Activated effector memory CD4-positive, alpha-beta T cell treated with anti-CD3 and anti-CD28 coated beads, Interleukin-2, amount 50 U/mL, for 16 hours (primary cell): ENCODE measurements at regions not wholly inside any gene's neighbourhood (a gene's known extent, or its start where the extent isn't known, plus 50 kb on each side); places are given as distances from the start of the nearest gene placed in this dataset.

Experiments
- DNase-seq: peaks from one replicate; pipeline ENCODE4 v3.0.0-alpha.2; 2020

- DNase-seq: no peak
Observed at GRCh38 chr15:62824111-62825015, 218.2 kb upstream of the TPM1 start.

- no peak for DNase-seq
Observed at GRCh38 chr15:62825191-62825590, 217.4 kb upstream of the TPM1 start.

- DNase-seq: no peak
Observed at GRCh38 chr15:62826561-62826960, 216.0 kb upstream of the TPM1 start.

DNA sequence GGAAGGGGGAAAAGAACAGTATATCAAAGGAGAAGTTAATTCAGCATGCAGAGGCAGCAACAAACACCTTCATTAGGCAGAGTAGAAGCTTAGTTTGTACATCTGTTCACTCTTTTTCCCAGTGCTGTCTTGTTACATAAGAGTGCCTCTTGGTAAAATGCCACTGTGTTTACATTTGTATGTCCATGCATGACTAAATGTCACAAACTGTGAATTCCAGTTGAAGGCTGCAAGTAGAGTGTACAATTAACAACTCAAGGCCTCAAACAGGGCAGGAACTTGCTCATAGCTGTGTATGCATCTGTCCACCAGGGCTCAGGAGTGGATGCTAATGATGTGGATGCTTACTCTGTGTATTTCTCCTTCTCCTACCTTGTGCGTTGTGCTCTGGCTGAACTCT lies 214.2 kb upstream of the TPM1 start:
- DNase-seq: no peak

DNA sequence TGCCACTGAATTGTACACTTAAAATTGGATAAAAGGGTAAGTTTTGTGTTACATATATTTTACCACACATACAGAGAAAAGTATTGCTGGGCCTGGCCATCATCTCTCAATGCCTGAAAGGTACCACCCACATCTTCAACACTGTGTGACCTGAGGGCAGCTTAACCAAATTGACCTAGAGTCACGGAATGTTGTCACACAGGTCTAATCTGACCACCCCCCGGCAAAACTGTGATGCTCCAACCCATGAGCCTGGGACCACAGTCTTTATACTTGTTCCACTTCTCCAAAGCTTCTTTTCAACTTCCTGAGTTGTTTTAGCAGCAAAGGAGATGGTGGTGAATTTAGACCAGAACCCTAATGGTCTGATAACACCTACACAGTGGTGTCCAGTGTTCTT lies 210.3 kb upstream of the TPM1 start:
- no peak for DNase-seq

DNA sequence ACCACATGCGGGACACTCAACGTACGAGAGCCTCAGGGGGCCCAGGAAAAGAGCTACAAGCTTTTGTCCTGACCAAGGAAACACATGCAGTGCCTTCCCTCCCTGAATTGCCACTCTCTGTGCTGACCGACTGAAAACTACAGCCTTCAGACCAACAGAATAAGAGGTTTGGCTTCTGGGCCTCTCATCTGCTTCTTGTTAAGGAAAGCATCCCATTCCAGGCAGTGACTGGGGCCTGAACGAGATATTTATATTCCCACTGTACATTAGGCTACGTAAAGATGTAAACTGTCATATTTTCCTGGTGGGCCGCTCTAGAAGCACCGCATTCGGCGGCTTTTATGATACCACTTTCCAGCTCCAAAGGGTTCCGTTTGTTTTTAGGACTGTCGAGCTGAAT lies 208.9 kb upstream of the TPM1 start:
- DNase-seq: no peak

GRCh38 chr15:62834686-62835329 lies 207.7 kb upstream of the TPM1 start:
- DNase-seq: no peak

DNA sequence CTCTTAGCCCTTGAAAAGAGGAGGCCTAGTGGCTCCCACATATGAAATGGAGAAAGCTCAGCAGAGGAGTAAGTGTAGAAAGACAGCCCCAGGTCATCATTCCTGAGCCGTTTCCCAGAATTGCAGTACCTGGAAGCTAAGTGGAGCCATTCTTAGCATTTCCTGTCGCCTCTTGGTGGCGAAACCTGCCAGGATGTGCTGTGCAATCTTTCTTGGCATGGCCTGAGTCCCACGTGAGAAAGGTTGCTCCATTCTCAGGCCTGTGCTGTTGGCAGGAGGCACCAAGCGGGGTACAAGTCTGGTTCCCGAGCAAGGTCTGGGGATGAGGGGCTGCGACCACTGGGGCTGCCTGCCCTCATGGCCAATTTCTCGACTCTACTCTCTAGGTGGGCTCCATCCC lies 207.2 kb upstream of the TPM1 start:
- DNase-seq: no peak

DNA sequence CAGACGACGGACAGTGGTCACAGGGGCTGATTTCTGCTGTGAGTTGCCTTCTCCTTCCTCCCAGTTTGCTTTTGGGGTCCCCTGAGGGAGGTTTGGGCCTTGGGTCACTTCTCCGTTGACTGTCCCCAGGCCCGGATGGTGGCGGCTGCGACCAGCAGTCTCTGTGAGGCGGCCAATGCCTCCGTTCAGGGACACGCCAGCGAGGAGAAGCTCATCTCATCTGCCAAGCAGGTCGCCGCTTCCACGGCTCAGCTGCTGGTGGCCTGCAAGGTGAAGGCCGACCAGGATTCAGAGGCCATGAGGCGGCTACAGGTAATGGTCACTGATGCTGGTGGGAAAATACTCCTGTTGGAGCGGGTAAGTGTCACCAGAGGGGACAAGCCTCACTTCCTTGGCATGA lies 206.8 kb upstream of the TPM1 start:
- DNase-seq: no peak

- no peak for DNase-seq
Observed at GRCh38 chr15:62840526-62841268, 201.8 kb upstream of the TPM1 start.

- no peak for DNase-seq
Observed at GRCh38 chr15:62841269-62841628, 201.3 kb upstream of the TPM1 start.

DNA sequence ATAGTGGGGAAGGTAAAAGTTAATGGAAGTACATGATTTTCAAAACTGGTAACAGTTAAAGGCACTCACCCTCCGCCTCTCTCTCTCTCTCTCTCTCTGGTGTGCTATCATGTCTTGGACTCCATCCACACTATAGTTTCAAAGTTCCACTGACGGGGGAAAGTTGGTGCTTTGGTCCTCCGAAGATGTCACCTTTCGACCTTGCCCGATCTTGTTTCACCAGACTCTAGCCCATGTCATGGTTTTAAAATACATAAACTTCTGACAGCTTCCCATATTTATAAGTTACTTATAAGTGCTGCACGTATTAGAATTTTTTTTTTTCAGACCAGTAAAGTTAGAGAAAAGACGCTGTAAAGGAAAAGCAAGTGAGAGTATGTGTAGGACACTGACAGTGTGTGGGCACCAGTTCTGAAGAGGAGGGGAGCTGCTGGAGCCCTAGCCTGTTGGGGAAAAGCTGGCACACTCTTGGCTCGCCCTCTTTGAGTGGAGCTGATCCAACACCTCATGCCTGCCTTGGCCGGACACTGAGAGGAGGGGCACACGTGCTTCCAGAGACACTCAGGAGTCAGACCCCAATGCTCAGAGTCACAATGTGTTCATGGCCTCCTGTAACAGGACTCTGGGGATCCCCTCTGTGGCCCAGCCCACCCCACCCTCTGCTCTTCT lies 200.5 kb upstream of the TPM1 start:
- DNase-seq: no peak

GRCh38 chr15:62843311-62843710 lies 199.2 kb upstream of the TPM1 start:
- no peak for DNase-seq

DNA sequence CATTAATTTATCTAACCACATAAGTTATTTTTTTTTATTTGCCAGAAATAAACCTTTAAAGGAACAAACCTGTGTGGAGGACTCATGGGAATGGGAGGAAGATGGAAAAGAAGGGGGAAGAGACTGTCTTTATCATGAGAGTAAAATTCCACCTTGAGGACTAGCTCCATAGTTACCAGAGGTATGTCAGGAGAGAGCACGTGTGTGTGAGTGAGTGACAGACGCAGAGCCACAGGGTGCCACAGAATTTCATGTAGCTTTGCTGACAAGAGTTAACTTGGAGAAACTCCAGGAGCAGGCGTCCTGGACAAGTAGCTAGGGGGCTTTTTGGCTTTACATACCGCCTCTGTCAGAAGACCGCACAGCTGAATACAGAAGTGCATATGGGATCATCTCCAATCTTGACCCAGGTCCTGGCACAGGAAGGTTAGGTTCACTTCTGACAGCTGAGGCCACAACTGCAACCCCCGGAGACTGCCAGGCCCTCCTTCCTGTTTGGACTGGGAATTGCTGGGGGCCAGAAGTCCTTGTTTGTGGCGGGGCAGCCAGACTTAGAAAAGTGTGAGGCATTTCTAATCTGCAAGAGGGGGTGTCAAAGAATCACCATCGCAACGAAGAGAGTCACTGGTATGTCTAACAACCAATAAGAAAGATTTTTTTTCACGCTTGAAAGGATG lies 197.8 kb upstream of the TPM1 start:
- no peak for DNase-seq

GRCh38 chr15:62845241-62846126 lies 197.1 kb upstream of the TPM1 start:
- no peak for DNase-seq

DNA sequence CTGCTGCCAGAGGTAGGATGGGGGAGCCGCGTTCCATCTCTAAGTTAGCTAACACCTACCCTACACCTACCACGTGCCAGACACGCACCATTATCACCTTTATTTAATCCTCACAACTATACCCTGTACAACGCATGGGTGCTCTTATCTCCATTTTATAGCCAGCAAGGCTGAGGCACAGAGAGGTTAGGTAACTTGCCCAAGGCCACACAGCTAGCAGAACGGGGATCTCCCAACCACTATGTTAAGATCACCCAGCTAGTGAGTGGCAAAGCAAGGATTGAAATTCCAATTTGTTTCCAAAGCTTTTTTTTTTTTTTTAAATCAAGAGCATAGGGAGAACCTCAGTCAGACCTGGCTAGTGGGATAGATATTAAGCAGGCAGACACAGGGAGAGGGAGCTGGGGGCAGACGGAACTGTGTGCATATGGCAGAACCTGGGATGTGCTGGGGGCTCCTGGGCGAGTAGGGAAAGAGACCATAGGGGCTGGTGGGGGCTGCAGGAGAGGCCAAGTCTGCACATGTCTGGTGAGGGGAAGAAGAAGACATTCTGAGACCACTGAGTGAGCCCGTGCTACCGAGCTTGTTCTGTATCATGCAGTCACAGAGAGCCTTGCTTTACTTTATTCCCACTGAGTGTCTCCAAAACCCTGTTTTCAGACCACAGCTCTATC lies 196.3 kb upstream of the TPM1 start:
- DNase-seq: no peak

DNA sequence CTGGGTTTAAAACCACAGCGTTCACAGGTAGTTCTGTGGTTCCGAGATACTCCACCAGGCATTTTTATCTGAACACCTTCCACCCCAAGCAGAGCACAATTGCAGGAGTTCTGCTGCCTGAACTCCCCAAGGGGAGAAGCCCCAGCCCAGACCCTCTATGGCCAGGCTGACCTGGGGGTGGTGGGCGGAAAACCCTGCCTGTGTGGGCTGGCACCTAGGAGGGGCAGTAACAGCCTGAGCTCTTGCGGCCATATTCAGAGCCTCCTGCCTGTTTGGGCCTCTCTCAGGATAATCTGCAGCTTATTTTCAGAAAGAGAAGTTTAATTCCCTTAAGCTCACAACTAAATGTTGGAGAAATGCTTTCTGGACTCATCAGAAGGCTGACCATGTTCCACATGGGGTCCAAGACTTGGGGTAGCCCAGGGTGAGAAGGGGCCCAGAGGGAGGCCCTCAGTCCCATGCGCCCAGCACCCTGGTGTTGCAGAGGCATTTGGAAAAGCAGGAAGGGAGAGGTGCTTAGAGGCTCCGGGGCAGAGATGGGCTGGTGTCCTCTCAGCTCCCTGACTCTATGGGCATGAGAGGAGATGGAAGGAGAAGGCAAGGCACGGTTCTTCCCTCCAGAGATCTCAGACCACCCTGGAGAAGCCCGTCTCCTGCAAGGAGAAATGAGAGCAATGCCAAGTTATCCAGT lies 195.6 kb upstream of the TPM1 start:
- DNase-seq: no peak

- peak; percentile 69 for DNase-seq
Observed at GRCh38 chr15:62847900-62848489, 194.6 kb upstream of the TPM1 start.

- no peak for DNase-seq
Observed at GRCh38 chr15:62848632-62849050, 193.9 kb upstream of the TPM1 start.
